ENCODE measurements at regions not wholly inside any gene's neighbourhood (a gene's known extent, or its start where the extent isn't known, plus 50 kb on each side); places are given as distances from the start of the nearest gene placed in this dataset.

DNA sequence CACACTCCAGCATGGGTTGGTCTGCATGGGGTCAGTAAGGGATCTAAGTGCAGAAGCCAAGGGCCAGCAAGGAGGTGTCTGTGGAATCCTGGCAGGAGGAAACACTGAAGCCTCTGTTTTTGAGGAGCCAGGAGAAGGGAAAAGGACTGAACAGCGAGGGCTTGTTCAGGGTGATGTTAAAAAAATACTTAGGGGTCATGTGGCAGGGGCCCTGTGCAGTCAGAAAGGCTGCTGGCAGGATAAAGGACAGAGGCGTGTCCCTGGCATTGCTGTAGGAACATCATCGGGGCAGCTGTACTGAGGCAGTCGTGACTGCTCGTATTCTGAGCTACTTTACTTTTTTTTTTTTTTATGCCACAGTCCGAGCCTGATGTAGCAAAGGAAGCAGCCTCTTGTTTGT lies 127.1 kb upstream of the ZFP64 start:
- WGBS: 49% methylated on average over 6 of the region's 6 CpGs
- no peaks in the 10 kb centered on the region for H3K4me1 ChIP-seq (replicated peaks)
- DNase-seq (ENCODE audit: low spot score): no peak

DNA sequence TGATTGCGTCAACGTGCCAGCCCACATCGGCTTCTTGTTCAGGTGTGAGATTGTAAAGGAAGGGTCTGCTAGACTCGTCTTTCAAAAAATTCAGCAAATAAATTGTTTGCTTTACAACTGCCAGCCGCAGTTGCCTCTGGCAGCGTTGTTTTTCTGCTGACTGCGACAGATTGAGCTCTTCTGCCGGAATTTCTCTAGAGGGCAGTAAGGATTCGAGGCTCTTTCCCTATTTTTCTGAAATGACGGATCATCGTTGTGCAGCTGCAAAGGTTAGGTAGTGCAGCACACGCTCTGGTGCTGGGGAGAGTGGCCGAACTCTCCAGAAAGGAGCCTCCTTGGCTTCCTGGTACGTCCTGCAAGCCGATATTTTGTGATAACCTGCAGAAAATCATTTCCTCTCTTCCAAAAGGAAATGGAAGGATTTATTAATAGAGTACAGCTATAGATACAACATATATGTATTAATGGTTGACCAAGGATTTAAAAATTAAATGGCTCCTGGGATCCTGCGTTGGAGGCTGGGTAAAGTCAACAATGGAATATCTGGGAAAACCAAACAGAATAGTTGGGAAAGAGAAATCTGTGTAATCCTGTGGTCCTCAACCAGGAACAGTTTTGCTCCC lies 121.9 kb upstream of the ZFP64 start:
- no peaks in the 10 kb centered on the region for H3K4me1 ChIP-seq (replicated peaks)
- intact Hi-C loops (cut with DNase I): loop anchor here (5.0 kb wide), 1 partner anchor 1234 kb away; no protein-coding TSS in a partner anchor
- no peaks in the 10 kb centered on the region for H3K27me3 ChIP-seq (replicated peaks; ENCODE audit: insufficient read depth)
- H3K36me3 ChIP-seq: no peaks in the 10 kb centered on the region
- no peak overlapping the region for H3K27ac ChIP-seq
- TF ChIP-seq POLR2A (IDR thresholded peaks at IDR 0.05) (no peak), POLR2AphosphoS5 (IDR thresholded peaks at IDR 0.05) (no peak)
- TF ChIP-seq, protein P1, sequence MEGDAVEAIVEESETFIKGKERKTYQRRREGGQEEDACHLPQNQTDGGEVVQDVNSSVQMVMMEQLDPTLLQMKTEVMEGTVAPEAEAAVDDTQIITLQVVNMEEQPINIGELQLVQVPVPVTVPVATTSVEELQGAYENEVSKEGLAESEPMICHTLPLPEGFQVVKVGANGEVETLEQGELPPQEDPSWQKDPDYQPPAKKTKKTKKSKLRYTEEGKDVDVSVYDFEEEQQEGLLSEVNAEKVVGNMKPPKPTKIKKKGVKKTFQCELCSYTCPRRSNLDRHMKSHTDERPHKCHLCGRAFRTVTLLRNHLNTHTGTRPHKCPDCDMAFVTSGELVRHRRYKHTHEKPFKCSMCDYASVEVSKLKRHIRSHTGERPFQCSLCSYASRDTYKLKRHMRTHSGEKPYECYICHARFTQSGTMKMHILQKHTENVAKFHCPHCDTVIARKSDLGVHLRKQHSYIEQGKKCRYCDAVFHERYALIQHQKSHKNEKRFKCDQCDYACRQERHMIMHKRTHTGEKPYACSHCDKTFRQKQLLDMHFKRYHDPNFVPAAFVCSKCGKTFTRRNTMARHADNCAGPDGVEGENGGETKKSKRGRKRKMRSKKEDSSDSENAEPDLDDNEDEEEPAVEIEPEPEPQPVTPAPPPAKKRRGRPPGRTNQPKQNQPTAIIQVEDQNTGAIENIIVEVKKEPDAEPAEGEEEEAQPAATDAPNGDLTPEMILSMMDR (IDR thresholded peaks at IDR 0.05): peak in 2 of 4 experiments; percentile 28 to 32
- WGBS: 11% methylated on average over 16 of the region's 16 CpGs
- no peak overlapping the region for H3K4me3 ChIP-seq
- DNase-seq (ENCODE audit: low spot score): no peak
- no peaks in the 10 kb centered on the region for H3K9me3 ChIP-seq

More for the DNA sequence above, 127.1 kb upstream of the ZFP64 start:
- no peak for TF ChIP-seq POLR2A (IDR thresholded peaks at IDR 0.05)
- TF ChIP-seq, protein P1 (IDR thresholded peaks at IDR 0.05): no peak
- TF ChIP-seq POLR2AphosphoS5 (IDR thresholded peaks at IDR 0.05): no peak
- Histone ChIP-seq H3K27me3 (replicated peaks; ENCODE audit: insufficient read depth) (no peaks in the 10 kb centered on the region), H3K36me3 (no peaks in the 10 kb centered on the region), H3K9me3 (no peaks in the 10 kb centered on the region), H3K27ac (no peak overlapping the region), H3K4me3 (no peak overlapping the region)
- intact Hi-C loops (cut with DNase I): loop anchor here (5.0 kb wide), 1 partner anchor 904 kb away; no protein-coding TSS in a partner anchor

DNA sequence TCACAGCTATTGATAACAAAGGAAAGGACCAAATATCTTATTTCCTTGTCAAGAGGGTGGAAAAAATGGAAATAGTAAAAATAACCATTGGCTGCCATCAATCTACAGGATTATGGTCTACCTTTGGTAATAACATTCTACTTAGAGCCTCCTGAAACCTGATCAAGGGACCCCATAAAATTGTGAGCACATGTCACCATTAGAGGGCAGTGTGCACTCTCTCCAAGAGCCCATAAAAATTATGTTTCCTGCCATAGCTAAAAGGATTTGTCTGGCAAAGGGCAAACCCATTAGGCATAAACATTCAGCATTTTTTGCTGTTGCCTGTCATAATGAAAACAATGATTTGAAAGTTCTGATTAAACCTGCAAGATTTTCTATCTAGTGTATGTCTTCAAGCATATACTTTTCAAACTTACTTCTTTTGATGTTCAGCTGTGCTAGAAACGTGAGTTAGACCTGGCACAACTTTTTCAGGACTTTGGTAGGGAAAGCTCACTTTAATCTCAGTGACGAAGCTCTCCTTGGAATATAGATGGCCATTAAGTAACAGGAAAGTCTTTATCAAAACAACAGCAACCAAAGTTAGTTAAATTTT lies 120.7 kb upstream of the ZFP64 start:
- Histone ChIP-seq H3K9me3 (no peaks in the 10 kb centered on the region), H3K27ac (no peak overlapping the region), H3K36me3 (no peaks in the 10 kb centered on the region), H3K27me3 (replicated peaks; ENCODE audit: insufficient read depth) (no peaks in the 10 kb centered on the region), H3K4me1 (replicated peaks) (no peaks in the 10 kb centered on the region), H3K4me3 (no peak overlapping the region)
- intact Hi-C loops (cut with DNase I): loop anchor here (5.0 kb wide), 1 partner anchor 1235 kb away; no protein-coding TSS in a partner anchor
- DNase-seq (ENCODE audit: low spot score): peak; percentile 45
- 46% methylated on average over 2 of the region's 2 CpGs for WGBS
- TF ChIP-seq POLR2A (IDR thresholded peaks at IDR 0.05): no peak
- no peak for TF ChIP-seq POLR2AphosphoS5 (IDR thresholded peaks at IDR 0.05)
- TF ChIP-seq, protein P1 (IDR thresholded peaks at IDR 0.05): peak; percentile 33 to 62 (median 60)

DNA sequence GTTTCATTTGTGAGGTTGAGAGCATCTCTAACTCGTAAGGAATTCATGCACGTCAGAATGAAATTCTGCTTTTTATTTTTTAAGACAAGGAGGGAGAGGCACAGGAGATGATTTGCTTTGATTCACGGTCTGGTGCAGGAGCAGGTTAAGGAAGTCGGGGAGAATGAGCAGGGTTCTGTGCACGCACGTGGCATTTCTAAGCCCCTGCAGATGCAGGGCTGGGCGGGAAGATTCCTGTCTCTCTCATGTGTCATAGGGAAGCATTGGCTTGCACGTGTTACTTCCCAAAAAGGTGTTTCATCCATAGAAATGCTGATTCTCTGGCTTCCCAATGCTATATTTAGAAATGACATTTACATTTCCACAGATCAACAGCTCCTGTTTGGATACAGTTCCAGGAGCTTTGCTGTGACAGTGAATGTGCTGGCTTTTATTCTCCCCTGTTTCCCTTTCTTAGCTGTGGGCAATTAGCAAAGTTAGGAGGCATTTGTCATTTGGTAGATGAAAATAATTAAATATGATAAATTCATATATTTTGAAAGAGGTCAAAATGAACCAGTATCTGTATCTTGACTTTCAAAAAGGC lies 119.7 kb upstream of the ZFP64 start:
- DNase-seq (ENCODE audit: low spot score): no peak
- H3K9me3 ChIP-seq: no peaks in the 10 kb centered on the region
- no peaks in the 10 kb centered on the region for H3K4me1 ChIP-seq (replicated peaks)
- H3K4me3 ChIP-seq: no peak overlapping the region
- H3K36me3 ChIP-seq: no peaks in the 10 kb centered on the region
- H3K27me3 ChIP-seq (replicated peaks; ENCODE audit: insufficient read depth): no peaks in the 10 kb centered on the region
- intact Hi-C loops (cut with DNase I): loop anchor here (5.0 kb wide), 1 partner anchor 1236 kb away; no protein-coding TSS in a partner anchor
- TF ChIP-seq, protein P1 (IDR thresholded peaks at IDR 0.05): no peak
- TF ChIP-seq POLR2AphosphoS5 (IDR thresholded peaks at IDR 0.05) (no peak), POLR2A (IDR thresholded peaks at IDR 0.05) (no peak)
- no peak overlapping the region for H3K27ac ChIP-seq
- 84% methylated on average over 8 of the region's 8 CpGs for WGBS

Data from prostate gland (tissue), 2 donors.